ENCODE measurements at regions not wholly inside any gene's neighbourhood (a gene's known extent, or its start where the extent isn't known, plus 50 kb on each side); places are given as distances from the start of the nearest gene placed in this dataset.

DNA sequence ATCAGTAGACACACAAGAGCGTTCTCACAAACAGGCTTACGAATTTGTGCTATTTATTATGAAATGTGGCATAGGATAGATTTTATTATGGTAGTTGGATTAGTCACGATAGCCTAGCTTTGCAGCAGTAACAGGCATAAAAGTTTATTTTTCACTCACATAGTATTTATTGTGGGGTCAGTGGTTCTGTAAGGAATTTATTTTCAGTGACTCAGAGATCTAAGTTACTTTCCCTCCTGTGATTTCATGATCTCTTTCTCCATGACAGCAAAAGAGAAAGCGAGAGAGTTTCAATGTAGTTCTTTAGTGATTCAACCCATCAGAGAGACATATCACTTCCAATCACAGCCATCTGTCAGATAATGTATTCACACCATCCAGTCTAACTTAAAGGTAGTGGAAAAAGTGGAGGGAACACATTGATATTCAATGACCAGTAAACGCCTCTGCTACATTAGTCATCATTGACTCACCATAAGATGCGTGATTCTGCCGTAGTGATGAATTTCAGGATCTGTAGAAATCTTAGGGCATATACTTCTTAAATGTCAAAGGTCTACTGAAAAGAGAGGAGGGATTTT, 605.5 kb downstream of the HDGFL1 start:
- no peak overlapping the region for H3K27ac ChIP-seq (ENCODE audit: insufficient read length, low read depth, low read length)
- no peak overlapping the region for H2BK120ac ChIP-seq (ENCODE audit: low read depth, low read length, poor library complexity, severe bottlenecking)
- H3K9ac ChIP-seq (ENCODE audit: extremely low read depth, insufficient read length, low read length): no peak overlapping the region
- no peak overlapping the region for H3K56ac ChIP-seq (ENCODE audit: insufficient read length, low read depth, low read length)
- no peak overlapping the region for H3K18ac ChIP-seq (ENCODE audit: insufficient read length, low read depth, low read length)
- H3K4me1 Mint-ChIP-seq: peaks cover 8 to 11% of the 10 kb centered on the region in 2 experiments
- H4K5ac ChIP-seq (ENCODE audit: insufficient read length, low read depth, low read length): no peak overlapping the region
- H2AK5ac ChIP-seq (ENCODE audit: insufficient read length, low read length): no peak overlapping the region
- no peaks in the 10 kb centered on the region for H4K20me1 ChIP-seq (ENCODE audit: control insufficient read depth, insufficient read depth, insufficient read length)
- no peak overlapping the region for H2BK15ac ChIP-seq (ENCODE audit: low read depth, low read length)
- no peak overlapping the region for H2BK20ac ChIP-seq (ENCODE audit: low read depth, low read length, poor library complexity, severe bottlenecking)
- H3K79me1 ChIP-seq (ENCODE audit: insufficient read depth, low read depth, low read length, poor library complexity, severe bottlenecking): no peaks in the 10 kb centered on the region
- no peak overlapping the region for H3K27ac Mint-ChIP-seq
- DNase-seq: no peak
- no peak overlapping the region for H2BK5ac ChIP-seq (ENCODE audit: insufficient read length, low read length)
- H3K4me1 ChIP-seq (ENCODE audit: insufficient read depth, low read length): no peaks in the 10 kb centered on the region
- no peak overlapping the region for H3K4me2 ChIP-seq (ENCODE audit: insufficient read depth, insufficient read length, low read length)
- no peak overlapping the region for H3K4ac ChIP-seq (ENCODE audit: low read depth, low read length)
- no peak overlapping the region for H4K8ac ChIP-seq (replicated peaks; ENCODE audit: insufficient read length, low read depth, low read length)
- H3K9me3 ChIP-seq (ENCODE audit: control insufficient read depth, low read depth, low read length): no peaks in the 10 kb centered on the region
- no peak overlapping the region for H3K14ac ChIP-seq (ENCODE audit: insufficient read depth, low read length)
- no peaks in the 10 kb centered on the region for H3K23me2 ChIP-seq (ENCODE audit: insufficient read length, low read depth, low read length, poor library complexity, severe bottlenecking)
- H4K91ac ChIP-seq (ENCODE audit: insufficient read length, low read depth, low read length): no peak overlapping the region
- H3K4me3 Mint-ChIP-seq: no peak overlapping the region
- TF ChIP-seq, protein P1, sequence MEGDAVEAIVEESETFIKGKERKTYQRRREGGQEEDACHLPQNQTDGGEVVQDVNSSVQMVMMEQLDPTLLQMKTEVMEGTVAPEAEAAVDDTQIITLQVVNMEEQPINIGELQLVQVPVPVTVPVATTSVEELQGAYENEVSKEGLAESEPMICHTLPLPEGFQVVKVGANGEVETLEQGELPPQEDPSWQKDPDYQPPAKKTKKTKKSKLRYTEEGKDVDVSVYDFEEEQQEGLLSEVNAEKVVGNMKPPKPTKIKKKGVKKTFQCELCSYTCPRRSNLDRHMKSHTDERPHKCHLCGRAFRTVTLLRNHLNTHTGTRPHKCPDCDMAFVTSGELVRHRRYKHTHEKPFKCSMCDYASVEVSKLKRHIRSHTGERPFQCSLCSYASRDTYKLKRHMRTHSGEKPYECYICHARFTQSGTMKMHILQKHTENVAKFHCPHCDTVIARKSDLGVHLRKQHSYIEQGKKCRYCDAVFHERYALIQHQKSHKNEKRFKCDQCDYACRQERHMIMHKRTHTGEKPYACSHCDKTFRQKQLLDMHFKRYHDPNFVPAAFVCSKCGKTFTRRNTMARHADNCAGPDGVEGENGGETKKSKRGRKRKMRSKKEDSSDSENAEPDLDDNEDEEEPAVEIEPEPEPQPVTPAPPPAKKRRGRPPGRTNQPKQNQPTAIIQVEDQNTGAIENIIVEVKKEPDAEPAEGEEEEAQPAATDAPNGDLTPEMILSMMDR (conservative IDR thresholded peaks at IDR 0.05): no peak
- peaks cover 7 to 11% of the 10 kb centered on the region in 2 experiments for H3K9me3 Mint-ChIP-seq
- no peak overlapping the region for H2AFZ ChIP-seq (ENCODE audit: low read length)
- no peaks in the 10 kb centered on the region for H3K27me3 ChIP-seq (ENCODE audit: insufficient read depth, low read length)
- peaks cover 3 to 12% (median 6%) of the 10 kb centered on the region in 3 experiments; a peak in 6 of 7 replicates for H3K36me3 Mint-ChIP-seq (ENCODE audit: insufficient read depth in 1 of 3, low read depth in 3 of 3)
- no CpG with 5 or more reads among the region's 7 CpGs for WGBS (ENCODE audit: extremely low coverage, insufficient read length, low lambda C conversion rate)
- no peak overlapping the region for H3T11ph ChIP-seq (ENCODE audit: low read length)
- H2BK12ac ChIP-seq (ENCODE audit: insufficient read length, low read depth, low read length): no peak overlapping the region
- no peak overlapping the region for H3K23ac ChIP-seq (ENCODE audit: insufficient read length, low read depth, low read length)
- H3K27me3 Mint-ChIP-seq (ENCODE audit: low read depth): no peaks in the 10 kb centered on the region
- H3K79me2 ChIP-seq (ENCODE audit: insufficient read depth, low read length): no peaks in the 10 kb centered on the region
